H9 (cell line): ENCODE measurements at regions not wholly inside any gene's neighbourhood (a gene's known extent, or its start where the extent isn't known, plus 50 kb on each side); places are given as distances from the start of the nearest gene placed in this dataset.

Experiments
- DNase-seq: peaks from one replicate; pipeline ENCODE4 v3.0.0-alpha.2; 2017
- H2AFZ ChIP-seq: one replicate; pipeline ENCODE4 v1.6.1; 2013; ENCODE audit warnings: mild to moderate bottlenecking, low read length, control low read depth, moderate library complexity
- H2AK5ac ChIP-seq: 2 replicates; pipeline ENCODE4 v1.6.1; 2013; ENCODE audit warnings: low read length, control low read depth, mixed read lengths; ENCODE audit not compliant: insufficient read length
- H2BK120ac ChIP-seq: one replicate; pipeline ENCODE4 v1.6.1; 2013; ENCODE audit warnings: low read depth, mild to moderate bottlenecking, low read length, control low read depth, inconsistent platforms; ENCODE audit not compliant: poor library complexity, severe bottlenecking
- H2BK12ac ChIP-seq: 2 replicates; pipeline ENCODE4 v1.6.1; 2013; ENCODE audit warnings: low read length, control low read depth, mixed read lengths, low read depth; ENCODE audit not compliant: insufficient read length
- H2BK15ac ChIP-seq: 2 replicates; pipeline ENCODE4 v1.6.1; 2013; ENCODE audit warnings: low read depth, low read length, control low read depth
- H2BK20ac ChIP-seq: one replicate; pipeline ENCODE4 v1.6.1; 2013; ENCODE audit warnings: low read depth, mild to moderate bottlenecking, low read length, control low read depth, inconsistent platforms; ENCODE audit not compliant: poor library complexity, severe bottlenecking
- H2BK5ac ChIP-seq: 2 replicates; pipeline ENCODE4 v1.6.1; 2013; ENCODE audit warnings: low read length, control low read depth, mixed read lengths; ENCODE audit not compliant: insufficient read length
- H3K14ac ChIP-seq: 2 replicates; pipeline ENCODE4 v1.6.1; 2013; ENCODE audit warnings: low read length, control low read depth; ENCODE audit not compliant: insufficient read depth
- H3K18ac ChIP-seq: 2 replicates; pipeline ENCODE4 v1.6.1; 2013; ENCODE audit warnings: low read depth, mild to moderate bottlenecking, mixed read lengths, low read length, control low read depth; ENCODE audit not compliant: insufficient read length
- H3K23ac ChIP-seq: 2 replicates; pipeline ENCODE4 v1.6.1; 2013; ENCODE audit warnings: low read length, control low read depth, mixed read lengths, low read depth; ENCODE audit not compliant: insufficient read length
- H3K23me2 ChIP-seq: 2 replicates; pipeline ENCODE4 v1.6.1; 2013; ENCODE audit warnings: low read depth, mild to moderate bottlenecking, mixed read lengths, low read length, control low read depth; ENCODE audit not compliant: insufficient read length, poor library complexity, severe bottlenecking
- H3K27ac ChIP-seq: 2 replicates; pipeline ENCODE4 v1.5.1; 2013; ENCODE audit warnings: low read length, control low read depth, mixed read lengths, low read depth; ENCODE audit not compliant: insufficient read length
- H3K27me3 ChIP-seq: 2 replicates; pipeline ENCODE4 v1.6.1; 2013; ENCODE audit warnings: low read length, control low read depth, inconsistent platforms; ENCODE audit not compliant: insufficient read depth
- H3K4ac ChIP-seq: 2 replicates; pipeline ENCODE4 v1.6.1; 2013; ENCODE audit warnings: low read depth, mild to moderate bottlenecking, control low read depth, inconsistent platforms, low read length, moderate library complexity
- H3K4me1 ChIP-seq: 2 replicates; pipeline ENCODE4 v1.6.1; 2013; ENCODE audit warnings: low read length, control low read depth, inconsistent platforms; ENCODE audit not compliant: insufficient read depth
- H3K4me2 ChIP-seq: 2 replicates; pipeline ENCODE4 v1.6.1; 2013; ENCODE audit warnings: low read length, control low read depth, mixed read lengths; ENCODE audit not compliant: insufficient read length, insufficient read depth
- H3K56ac ChIP-seq: 2 replicates; pipeline ENCODE4 v1.6.1; 2013; ENCODE audit warnings: low read depth, mild to moderate bottlenecking, mixed read lengths, low read length, control low read depth; ENCODE audit not compliant: insufficient read length
- H3K79me1 ChIP-seq: 2 replicates; pipeline ENCODE4 v1.6.1; 2013; ENCODE audit warnings: low read depth, mild to moderate bottlenecking, moderate library complexity, low read length, control low read depth, inconsistent platforms; ENCODE audit not compliant: insufficient read depth, poor library complexity, severe bottlenecking
- H3K79me2 ChIP-seq: 2 replicates; pipeline ENCODE4 v1.6.1; 2013; ENCODE audit warnings: low read length, control low read depth, inconsistent platforms; ENCODE audit not compliant: insufficient read depth
- H3K9ac ChIP-seq: 2 replicates; pipeline ENCODE4 v1.6.1; 2013; ENCODE audit warnings: low read length, control low read depth, mixed read lengths; ENCODE audit not compliant: insufficient read length; ENCODE audit errors: extremely low read depth
- H3K9me3 ChIP-seq: one replicate; pipeline ENCODE4 v1.6.1; 2013; ENCODE audit warnings: low read depth, low read length, inconsistent platforms; ENCODE audit not compliant: control insufficient read depth
- H3T11ph ChIP-seq: one replicate; pipeline ENCODE4 v1.6.1; 2013; ENCODE audit warnings: mild to moderate bottlenecking, low read length, control low read depth, inconsistent platforms
- H4K20me1 ChIP-seq: one replicate; pipeline ENCODE4 v1.6.1; 2013; ENCODE audit not compliant: control insufficient read depth, insufficient read length, insufficient read depth
- H4K5ac ChIP-seq: 2 replicates; pipeline ENCODE4 v1.6.1; 2013; ENCODE audit warnings: low read depth, mild to moderate bottlenecking, mixed read lengths, low read length, control low read depth; ENCODE audit not compliant: insufficient read length
- H4K8ac ChIP-seq: replicated peaks from 2 replicates; pipeline ENCODE4 v1.6.1; 2013; ENCODE audit warnings: low read length, control low read depth, mixed read lengths, low read depth; ENCODE audit not compliant: insufficient read length
- H4K91ac ChIP-seq: 2 replicates; pipeline ENCODE4 v1.6.1; 2013; ENCODE audit warnings: low read depth, mild to moderate bottlenecking, moderate library complexity, mixed read lengths, low read length, control low read depth; ENCODE audit not compliant: insufficient read length
- H3K27ac Mint-ChIP-seq, 3 experiments: 2 replicates in 2 of 3; 3 replicates in 1 of 3; pipeline ENCODE4 v1.8.0; 2020 to 2021; ENCODE audit warnings: mixed read lengths in 3 of 3, mild to moderate bottlenecking in 1 of 3, moderate library complexity in 1 of 3
- H3K27me3 Mint-ChIP-seq: 2 replicates; pipeline ENCODE4 v1.8.0; 2021; ENCODE audit warnings: low read depth, mild to moderate bottlenecking, moderate library complexity, mixed read lengths
- H3K36me3 Mint-ChIP-seq, 3 experiments: 2 replicates in 2 of 3; 3 replicates in 1 of 3; pipeline ENCODE4 v1.8.0; 2020 to 2021; ENCODE audit warnings: low read depth in 3 of 3, mixed read lengths in 3 of 3; ENCODE audit not compliant: insufficient read depth in 1 of 3
- H3K4me1 Mint-ChIP-seq, 2 experiments: 2 replicates each; pipeline ENCODE4 v1.8.0; 2020; ENCODE audit warnings: mixed read lengths in 2 of 2
- H3K4me3 Mint-ChIP-seq, 2 experiments: 2 replicates in 1 of 2; 3 replicates in 1 of 2; pipeline ENCODE4 v1.8.0; 2020 to 2021; ENCODE audit warnings: mild to moderate bottlenecking in 2 of 2, mixed read lengths in 2 of 2, moderate library complexity in 1 of 2
- H3K9me3 Mint-ChIP-seq, 2 experiments: 2 replicates in 1 of 2; 3 replicates in 1 of 2; pipeline ENCODE4 v1.8.0; 2020; ENCODE audit warnings: mild to moderate bottlenecking in 2 of 2, mixed read lengths in 2 of 2, moderate library complexity in 1 of 2
- WGBS: extraction: QIAGEN DNeasy Blood & Tissue Kit; methylation state at CpG from one replicate; pipeline ENCODE4 v1.1.7; 2013; ENCODE audit warnings: missing lambda C conversion rate, low lambda C conversion rate, mixed read lengths; ENCODE audit not compliant: insufficient read length; ENCODE audit errors: extremely low coverage; 5-methylcytosine and 5-hydroxymethylcytosine counted together
- TF ChIP-seq, protein P1 (sequence below): fragments of 200-600 bp; sonication (generic); conservative IDR thresholded peaks from 3 replicates; pipeline ENCODE4 v1.8.0; 2021; ENCODE audit warnings: antibody characterized with exemption, mild to moderate bottlenecking

DNA sequence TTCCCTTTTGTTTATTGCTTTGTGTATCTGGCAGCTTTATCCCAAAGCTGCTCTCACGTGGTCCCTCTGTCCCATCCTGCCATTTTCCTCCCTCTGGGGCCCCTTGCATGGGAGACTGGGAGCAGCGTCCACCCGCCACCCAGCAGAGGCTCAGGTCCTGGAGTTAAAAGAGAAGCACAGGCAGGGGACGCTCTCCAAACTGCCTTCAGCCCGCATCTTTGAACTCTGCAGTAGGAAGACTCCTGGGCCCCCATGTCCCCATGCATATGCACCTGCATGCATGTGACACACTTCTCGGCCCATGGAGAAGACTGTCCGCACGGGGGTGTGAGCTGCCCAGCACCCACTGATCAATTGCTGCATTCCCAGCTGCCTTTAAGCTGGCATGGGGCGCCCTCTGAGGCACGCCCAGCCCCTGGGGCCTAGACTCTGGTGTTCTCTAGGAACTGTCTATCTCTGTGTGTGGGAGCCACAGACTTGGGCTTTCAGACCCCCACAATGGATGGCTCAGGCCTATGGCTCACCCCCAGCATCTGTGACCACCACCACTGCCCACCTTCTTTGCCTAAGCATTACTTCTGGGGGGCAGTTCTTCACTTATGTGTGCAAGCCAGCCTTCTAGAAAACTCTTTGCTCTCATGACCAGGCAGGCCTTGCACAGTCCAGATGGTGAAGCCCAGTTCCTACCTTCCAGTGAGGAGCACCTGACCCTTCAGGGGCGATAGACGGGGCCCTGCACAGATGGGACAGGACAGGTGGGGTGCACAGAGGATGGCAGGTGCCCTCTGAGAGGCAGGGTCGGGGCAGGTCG, 96.1 kb upstream of the DIO3 start:
- H3K18ac ChIP-seq: no peak overlapping the region
- H3K56ac ChIP-seq: no peak overlapping the region
- no peak overlapping the region for H3K4ac ChIP-seq
- H4K8ac ChIP-seq: no peak overlapping the region
- no peak overlapping the region for H4K91ac ChIP-seq
- H3K36me3 Mint-ChIP-seq: no peaks in the 10 kb centered on the region
- no peak overlapping the region for H2BK15ac ChIP-seq
- no peaks in the 10 kb centered on the region for H3K79me1 ChIP-seq
- H4K20me1 ChIP-seq: no peaks in the 10 kb centered on the region
- no peak overlapping the region for H3K9ac ChIP-seq
- no peaks in the 10 kb centered on the region for H3K4me1 ChIP-seq
- H3K23ac ChIP-seq: no peak overlapping the region
- no peak overlapping the region for H3K27ac ChIP-seq
- peaks cover 44% of the 10 kb centered on the region for H3K27me3 Mint-ChIP-seq
- no peak for DNase-seq
- H2BK120ac ChIP-seq: no peak overlapping the region
- no peak overlapping the region for H3K27ac Mint-ChIP-seq
- no CpG with 5 or more reads among the region's 14 CpGs for WGBS
- H3K4me3 Mint-ChIP-seq: no peak overlapping the region
- H2BK5ac ChIP-seq: no peak overlapping the region
- no peak overlapping the region for H2AK5ac ChIP-seq
- H3K27me3 ChIP-seq: peaks cover 3% of the 10 kb centered on the region; the same call in 1 of the 2 replicates
- TF ChIP-seq, protein P1, sequence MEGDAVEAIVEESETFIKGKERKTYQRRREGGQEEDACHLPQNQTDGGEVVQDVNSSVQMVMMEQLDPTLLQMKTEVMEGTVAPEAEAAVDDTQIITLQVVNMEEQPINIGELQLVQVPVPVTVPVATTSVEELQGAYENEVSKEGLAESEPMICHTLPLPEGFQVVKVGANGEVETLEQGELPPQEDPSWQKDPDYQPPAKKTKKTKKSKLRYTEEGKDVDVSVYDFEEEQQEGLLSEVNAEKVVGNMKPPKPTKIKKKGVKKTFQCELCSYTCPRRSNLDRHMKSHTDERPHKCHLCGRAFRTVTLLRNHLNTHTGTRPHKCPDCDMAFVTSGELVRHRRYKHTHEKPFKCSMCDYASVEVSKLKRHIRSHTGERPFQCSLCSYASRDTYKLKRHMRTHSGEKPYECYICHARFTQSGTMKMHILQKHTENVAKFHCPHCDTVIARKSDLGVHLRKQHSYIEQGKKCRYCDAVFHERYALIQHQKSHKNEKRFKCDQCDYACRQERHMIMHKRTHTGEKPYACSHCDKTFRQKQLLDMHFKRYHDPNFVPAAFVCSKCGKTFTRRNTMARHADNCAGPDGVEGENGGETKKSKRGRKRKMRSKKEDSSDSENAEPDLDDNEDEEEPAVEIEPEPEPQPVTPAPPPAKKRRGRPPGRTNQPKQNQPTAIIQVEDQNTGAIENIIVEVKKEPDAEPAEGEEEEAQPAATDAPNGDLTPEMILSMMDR: no peak
- H3K9me3 ChIP-seq: no peaks in the 10 kb centered on the region
- H3K9me3 Mint-ChIP-seq: no peaks in the 10 kb centered on the region; a peak in 1 of 5 replicates
- H2AFZ ChIP-seq: no peak overlapping the region
- no peaks in the 10 kb centered on the region for H3K79me2 ChIP-seq
- H2BK12ac ChIP-seq: no peak overlapping the region
- H3K4me1 Mint-ChIP-seq: peaks cover 0 to 3% of the 10 kb centered on the region in 2 experiments; a peak in 1 of 4 replicates
- no peak overlapping the region for H4K5ac ChIP-seq
- H3K23me2 ChIP-seq: no peaks in the 10 kb centered on the region
- no peak overlapping the region; the same call in 1 of the 2 replicates for H3K14ac ChIP-seq
- H3K4me2 ChIP-seq: no peak overlapping the region
- no peak overlapping the region for H2BK20ac ChIP-seq
- H3T11ph ChIP-seq: no peak overlapping the region
